ENCODE measurements at regions not wholly inside any gene's neighbourhood (a gene's known extent, or its start where the extent isn't known, plus 50 kb on each side); places are given as distances from the start of the nearest gene placed in this dataset.
"Not testable (repeated sequence)": the region's sequence is repeated elsewhere in the genome, so short reads cannot be mapped to it uniquely, and the experiment has no call there.

DNA sequence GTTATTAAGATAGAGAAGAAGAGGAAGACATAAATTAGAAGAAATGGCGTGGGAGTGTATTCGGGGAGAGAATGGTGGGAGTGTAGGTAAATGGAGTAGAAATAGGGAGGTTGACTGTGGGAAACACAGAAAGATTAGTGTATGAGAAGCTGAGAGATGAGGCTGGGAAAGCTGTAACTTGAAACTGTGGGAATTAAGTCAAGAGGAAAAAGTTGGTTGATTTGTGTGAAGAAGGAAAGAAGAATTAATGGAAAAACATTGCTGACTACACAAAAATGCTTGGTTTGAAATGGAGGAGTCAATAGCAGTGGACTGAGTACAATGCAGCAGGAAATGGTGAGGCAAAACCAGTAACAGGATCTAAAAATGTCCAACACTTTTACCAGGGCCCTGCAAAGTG is 448.3 kb downstream of the PTPRC start:
- peak in 2 of 4 donors; percentile 27 to 31 for DNase-seq (ENCODE audit: low read depth in 4 of 4, low spot score in 2 of 4)

DNA sequence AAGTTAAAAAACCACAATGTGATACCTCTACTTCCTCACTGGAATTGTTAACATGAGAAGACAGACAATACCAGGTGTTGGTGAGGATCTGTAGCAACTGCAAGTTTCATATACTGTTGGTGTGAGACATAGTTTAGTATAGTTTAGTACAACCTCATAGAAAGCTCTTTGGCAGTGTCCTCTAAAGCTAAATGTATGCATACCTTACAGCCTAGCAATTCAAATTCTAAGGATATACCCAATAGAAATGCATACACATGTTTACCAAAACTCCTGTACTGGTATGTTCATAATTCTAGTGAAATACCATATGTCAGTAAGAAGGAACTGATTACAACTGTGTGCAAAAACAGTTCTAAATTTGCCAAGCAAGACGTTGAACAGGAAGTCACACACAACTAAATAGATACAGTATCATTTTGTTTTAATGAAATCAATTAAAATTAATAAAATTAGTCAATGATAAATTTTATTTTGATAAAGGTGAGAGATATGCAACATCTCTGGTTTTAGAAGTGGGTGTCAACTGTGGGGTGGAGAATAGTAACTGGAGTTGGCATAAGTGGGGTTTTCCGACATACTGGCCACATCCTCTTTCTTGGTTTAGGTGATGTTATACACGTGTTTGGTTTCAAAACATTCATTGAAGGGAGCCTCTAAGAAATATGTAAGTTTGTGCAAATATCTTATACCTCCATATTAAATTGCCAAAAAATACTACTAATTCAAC is 450.7 kb downstream of the PTPRC start:
- no peak for DNase-seq (ENCODE audit: low read depth in 4 of 4, low spot score in 2 of 4)

- not testable (repeated sequence) for DNase-seq (ENCODE audit: low read depth in 4 of 4, low spot score in 2 of 4)
Observed at GRCh38 chr1:199095628-199096027, 456.8 kb downstream of the PTPRC start.

DNA sequence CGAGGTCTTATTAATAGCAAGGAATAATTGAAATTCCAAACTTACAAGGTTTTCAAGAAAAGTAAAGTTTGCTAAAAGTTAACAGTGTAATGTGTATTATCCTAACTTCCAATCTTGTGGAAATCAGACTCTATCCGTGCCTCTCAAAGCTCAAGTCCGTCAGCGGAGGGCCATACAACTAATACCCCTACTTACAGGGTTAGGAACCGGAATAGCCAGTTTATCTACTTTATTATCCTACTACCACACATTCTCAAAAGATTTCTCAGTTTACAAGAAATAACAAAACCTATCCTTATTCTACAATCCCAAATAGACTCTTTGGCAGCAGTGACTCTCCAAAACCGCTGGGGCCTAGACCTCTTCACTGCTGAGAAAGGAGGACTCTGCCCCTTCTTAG is 457.8 kb downstream of the PTPRC start:
- no peak for DNase-seq (ENCODE audit: low read depth in 4 of 4, low spot score in 2 of 4)

- no peak for DNase-seq (ENCODE audit: low read depth in 4 of 4, low spot score in 2 of 4)
Observed at GRCh38 chr1:199098468-199098867, 459.6 kb downstream of the PTPRC start.

GRCh38 chr1:199101139-199101538 is 462.3 kb downstream of the PTPRC start:
- DNase-seq (ENCODE audit: low read depth in 4 of 4, low spot score in 2 of 4): no peak

DNA sequence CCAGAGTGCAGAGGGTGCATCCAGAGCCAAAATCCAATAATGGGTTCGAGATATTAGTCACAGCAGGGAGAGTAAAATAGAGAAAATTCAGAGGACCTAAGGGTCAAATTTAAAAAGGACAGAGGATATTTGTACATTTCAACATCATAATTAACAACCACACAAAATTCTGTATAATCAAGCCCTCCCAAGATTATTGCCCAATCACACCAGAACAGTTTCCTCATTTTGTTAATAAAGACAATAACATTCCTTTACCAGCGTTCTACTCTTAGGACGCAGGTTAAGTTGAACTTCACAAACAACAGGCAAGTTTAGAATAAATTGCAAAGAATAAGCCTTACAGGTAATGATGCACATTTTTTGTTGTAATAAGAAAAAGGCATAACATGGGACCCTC is 462.8 kb downstream of the PTPRC start:
- no peak for DNase-seq (ENCODE audit: low read depth in 4 of 4, low spot score in 2 of 4)

DNA sequence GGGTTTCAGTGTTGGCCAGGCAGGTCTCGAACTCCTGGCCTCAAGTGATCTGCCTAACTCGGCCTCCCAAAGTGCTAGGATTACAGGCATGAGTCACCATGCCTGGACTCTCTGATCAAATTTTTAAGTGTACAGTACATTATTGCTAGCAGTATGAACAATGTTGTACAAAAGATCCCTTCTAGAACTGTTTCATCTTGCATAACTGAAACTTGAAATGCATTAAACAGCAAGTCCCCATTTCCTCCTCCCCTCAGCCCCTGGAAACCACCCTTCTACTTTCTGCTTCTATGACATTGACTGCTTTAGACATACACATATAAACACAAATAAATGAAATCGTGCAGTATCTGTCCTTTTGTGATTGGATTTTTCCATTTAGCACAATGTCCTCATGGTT is 463.4 kb downstream of the PTPRC start:
- DNase-seq (ENCODE audit: low read depth in 4 of 4, low spot score in 2 of 4): no peak

DNA sequence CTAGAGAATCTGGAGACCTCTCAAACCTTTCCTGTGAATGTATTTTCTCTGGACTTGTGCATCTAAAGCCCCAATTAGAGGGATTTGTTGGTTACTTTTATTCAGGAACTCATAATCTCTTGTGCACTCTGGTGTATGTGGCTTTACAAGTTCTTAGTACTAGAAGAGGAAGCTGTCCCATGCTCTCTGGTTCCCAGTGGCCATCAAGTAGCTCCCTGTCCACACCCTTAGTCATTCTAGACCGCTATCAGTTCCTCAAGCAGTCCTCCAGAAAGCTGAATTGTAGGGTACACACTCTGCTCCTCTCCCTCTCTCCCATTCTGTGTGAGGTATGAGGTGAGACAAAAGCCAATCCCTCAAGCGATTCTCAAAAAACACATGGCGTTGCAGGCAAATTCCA is 470.3 kb downstream of the PTPRC start:
- no peak for DNase-seq (ENCODE audit: low read depth in 4 of 4, low spot score in 2 of 4)

DNA sequence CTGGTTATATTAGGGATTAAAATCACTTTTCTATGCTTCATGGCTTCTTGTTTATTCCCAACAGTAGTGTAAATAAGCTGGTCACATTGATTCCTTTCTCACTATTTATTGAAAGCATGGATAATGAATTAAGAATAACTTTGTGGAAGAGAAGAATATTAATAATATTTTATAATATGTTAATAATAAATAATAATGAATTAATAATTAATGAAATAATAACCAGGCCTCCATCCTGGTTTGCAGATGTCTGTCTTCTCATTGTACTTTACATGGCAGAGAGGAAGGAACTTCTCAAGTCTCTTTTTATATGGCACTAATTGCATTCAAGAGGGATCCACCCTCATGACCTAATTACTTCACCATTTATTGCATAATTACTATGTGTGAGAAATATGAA is 473.5 kb downstream of the PTPRC start:
- no peak for DNase-seq (ENCODE audit: low read depth in 4 of 4, low spot score in 2 of 4)

DNA sequence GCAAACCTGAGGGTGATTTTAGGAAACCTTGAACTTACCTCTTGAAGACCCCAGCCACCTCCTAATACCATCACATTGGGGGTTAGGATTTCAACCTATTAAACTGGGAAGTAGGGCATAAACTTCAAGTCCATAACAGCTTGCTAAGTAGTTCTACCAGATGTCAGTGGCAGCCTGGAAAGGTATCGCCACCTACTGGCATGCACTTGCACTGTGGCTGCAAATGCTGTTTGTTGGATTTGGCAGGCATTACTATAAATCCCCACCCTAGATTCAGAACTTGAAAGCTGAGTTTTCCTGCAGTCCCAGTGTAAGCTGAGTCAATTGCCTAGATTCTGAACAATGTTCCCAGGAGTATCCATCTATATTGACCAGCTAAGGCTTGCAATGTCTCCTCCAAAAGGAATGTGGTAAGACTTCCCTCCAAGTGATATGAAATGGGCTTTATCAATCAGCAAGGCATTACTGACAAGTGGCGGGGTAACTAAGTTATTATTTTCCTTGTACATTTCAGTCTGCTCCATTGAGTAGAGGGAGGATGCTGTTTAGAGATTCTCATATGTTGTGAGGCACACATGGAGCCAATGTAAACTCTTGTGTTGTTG is 474.5 kb downstream of the PTPRC start:
- DNase-seq (ENCODE audit: low read depth in 4 of 4, low spot score in 2 of 4): no peak

DNA sequence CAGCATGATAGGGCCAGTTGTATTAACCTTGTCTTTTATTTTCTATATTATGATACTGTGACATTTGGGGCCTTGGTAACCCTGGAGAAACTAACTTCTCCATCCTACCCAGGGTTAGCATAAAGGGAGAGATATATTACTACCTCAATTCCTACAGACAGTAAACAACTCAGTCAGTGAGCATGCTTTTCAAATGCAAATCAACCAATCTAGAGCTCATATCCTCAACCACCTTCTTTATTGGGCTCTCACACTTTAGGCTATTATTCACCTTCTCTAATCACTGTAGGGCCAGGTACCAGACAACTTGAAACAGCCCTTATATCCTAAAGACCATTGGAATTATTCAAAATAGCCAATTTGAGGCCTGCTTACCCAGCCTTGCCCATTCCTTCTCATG is 477.6 kb downstream of the PTPRC start:
- DNase-seq (ENCODE audit: low read depth in 4 of 4, low spot score in 2 of 4): no peak

DNA sequence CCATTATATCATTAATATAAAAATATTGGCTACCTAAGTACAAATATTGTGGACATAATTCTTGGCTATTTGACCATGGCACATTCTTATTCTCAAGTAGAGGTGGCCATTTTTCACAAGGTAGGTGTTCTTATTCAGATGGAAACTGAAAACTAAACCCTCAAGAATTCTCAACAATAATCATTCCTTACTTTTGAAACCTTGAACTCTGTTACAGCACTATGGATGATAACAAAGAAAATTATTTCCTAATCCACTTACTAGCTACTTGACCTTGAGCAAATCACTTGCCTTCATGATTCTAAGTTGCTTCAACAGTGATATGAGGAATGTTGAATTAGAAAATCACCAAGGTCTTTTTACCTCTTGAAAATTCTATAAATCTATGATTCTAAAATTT is 482.2 kb downstream of the PTPRC start:
- no peak for DNase-seq (ENCODE audit: low read depth in 4 of 4, low spot score in 2 of 4)

GRCh38 chr1:199122085-199122484 is 483.2 kb downstream of the PTPRC start:
- DNase-seq (ENCODE audit: low read depth in 4 of 4, low spot score in 2 of 4): no peak

- no peak for DNase-seq (ENCODE audit: low read depth in 4 of 4, low spot score in 2 of 4)
Observed at GRCh38 chr1:199122532-199123311, 483.9 kb downstream of the PTPRC start.

- DNase-seq (ENCODE audit: low read depth in 4 of 4, low spot score in 2 of 4): no peak
Observed at GRCh38 chr1:199123615-199124014, 484.8 kb downstream of the PTPRC start.

- no peak for DNase-seq (ENCODE audit: low read depth in 4 of 4, low spot score in 2 of 4)
Observed at GRCh38 chr1:199124351-199124750, 485.5 kb downstream of the PTPRC start.

GRCh38 chr1:199129247-199129646 is 490.4 kb downstream of the PTPRC start:
- DNase-seq (ENCODE audit: low read depth in 4 of 4, low spot score in 2 of 4): no peak

DNA sequence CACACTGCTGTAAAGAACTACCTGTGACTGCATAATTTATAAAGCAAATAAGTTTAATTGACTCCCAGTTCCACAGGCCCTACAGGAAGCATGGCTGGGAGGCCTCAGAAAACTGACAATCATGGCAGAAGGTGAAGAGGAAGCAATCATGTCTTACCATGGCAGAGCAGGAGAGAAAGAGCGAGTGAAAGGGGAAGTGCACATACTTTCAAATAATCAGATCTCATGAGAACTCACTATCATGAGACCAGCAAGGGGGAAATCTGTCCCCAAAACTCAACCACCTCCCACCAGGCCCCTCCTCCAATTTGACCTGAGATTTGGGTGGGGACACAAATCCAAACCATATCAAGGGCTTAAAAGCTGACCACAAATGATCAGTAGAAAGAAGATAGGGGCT is 493.2 kb downstream of the PTPRC start:
- DNase-seq (ENCODE audit: low read depth in 4 of 4, low spot score in 2 of 4): no peak

DNA sequence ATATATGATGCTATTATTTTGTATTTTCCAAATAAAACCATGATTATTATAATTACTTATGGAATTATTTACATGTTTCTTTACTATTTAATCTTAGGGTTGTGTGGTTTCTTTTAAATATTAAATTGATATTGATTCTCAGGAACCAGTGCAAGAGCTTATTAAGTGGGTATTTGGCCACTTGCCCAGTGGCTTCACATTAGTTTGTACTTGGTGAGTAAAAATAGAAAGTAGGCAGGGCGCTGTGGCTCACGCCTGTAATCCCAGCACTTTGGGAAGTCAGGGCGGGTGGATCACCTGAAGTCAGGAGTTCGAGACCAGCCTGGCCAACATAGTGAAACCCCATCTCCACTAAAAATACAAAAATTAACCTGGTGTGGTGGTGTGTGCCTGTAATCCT is 497.1 kb downstream of the PTPRC start:
- no peak for DNase-seq (ENCODE audit: low read depth in 4 of 4, low spot score in 2 of 4)

- no peak for DNase-seq (ENCODE audit: low read depth in 4 of 4, low spot score in 2 of 4)
Observed at GRCh38 chr1:199138061-199138460, 499.2 kb downstream of the PTPRC start.

- no peak for DNase-seq (ENCODE audit: low read depth in 4 of 4, low spot score in 2 of 4)
Observed at GRCh38 chr1:199149591-199149990, 510.8 kb downstream of the PTPRC start.
